MM.1S (cell line): ENCODE measurements at regions not wholly inside any gene's neighbourhood (a gene's known extent, or its start where the extent isn't known, plus 50 kb on each side); places are given as distances from the start of the nearest gene placed in this dataset.

Experiments
- CTCF ChIP-seq: fragments of 300-600 bp; sonication (generic); IDR thresholded peaks from 2 replicates; pipeline ENCODE4 v1.5.1; 2016; ENCODE audit warnings: antibody characterized with exemption, low read length, mixed read lengths
- EZH2 ChIP-seq: fragments of 300-600 bp; sonication (generic); optimal IDR thresholded peaks from 2 replicates; pipeline ENCODE3; 2017; ENCODE audit warnings: low read depth, mild to moderate bottlenecking, antibody characterized with exemption, low read length, mixed read lengths

DNA sequence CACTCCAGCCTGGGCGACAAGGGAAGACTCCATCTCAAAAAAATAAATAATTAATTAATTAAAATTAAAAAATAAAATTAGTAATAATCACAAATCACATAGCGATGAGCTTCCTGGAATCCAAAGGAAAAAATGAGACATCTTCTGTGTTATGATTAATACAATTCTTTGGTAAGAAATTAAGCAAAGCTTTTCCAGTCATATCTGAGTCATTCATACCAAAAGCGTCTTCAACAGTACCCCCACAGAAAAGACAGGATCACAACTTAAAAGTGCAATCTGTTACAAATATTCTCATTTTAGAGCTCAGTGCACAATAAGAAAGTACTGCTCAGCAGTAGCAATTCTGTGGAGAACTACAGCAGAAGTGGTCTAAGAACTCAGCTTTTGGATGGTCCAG is 168.5 kb upstream of the MXRA5 start:
- TF ChIP-seq CTCF (no peak), EZH2 (no peak)
